Fibroblast of pulmonary artery (primary cell): ENCODE measurements at regions not wholly inside any gene's neighbourhood (a gene's known extent, or its start where the extent isn't known, plus 50 kb on each side); places are given as distances from the start of the nearest gene placed in this dataset.
"Not testable (repeated sequence)": the region's sequence is repeated elsewhere in the genome, so short reads cannot be mapped to it uniquely, and the experiment has no call there.

ENCODE experiments used
- DNase-seq: peaks from one replicate; pipeline ENCODE4 v3.0.0-alpha.2; 2010; ENCODE audit warnings: low read depth
- H3K4me3 ChIP-seq: replicated peaks from 2 replicates; pipeline ENCODE4 v1.5.1; 2011; ENCODE audit warnings: low read depth, mild to moderate bottlenecking, control low read depth, low read length, moderate library complexity
- TF ChIP-seq, protein P1 (sequence below): IDR thresholded peaks from 2 replicates; pipeline ENCODE4 v1.5.1; 2011; ENCODE audit warnings: mild to moderate bottlenecking, control low read depth, low read length, inconsistent platforms; ENCODE audit errors: missing control alignments

DNA sequence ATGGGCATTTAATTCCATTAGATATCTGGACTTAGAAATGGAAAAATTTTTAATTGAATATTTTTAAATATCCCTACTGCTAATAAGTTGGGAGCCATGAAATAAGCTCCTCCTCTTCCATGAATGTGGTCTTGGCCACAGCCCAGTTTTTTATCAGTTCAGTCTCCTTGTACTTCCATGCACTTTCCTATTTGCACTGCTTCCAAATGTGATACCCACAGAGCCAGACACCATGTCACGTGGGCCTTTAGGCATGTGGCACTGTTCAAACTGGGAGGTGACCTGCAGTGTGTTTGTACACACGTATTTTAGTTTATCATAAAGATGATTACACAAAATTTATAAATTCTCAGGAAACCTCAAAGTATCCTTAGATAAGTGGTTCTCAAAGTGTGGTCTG is 80.1 kb upstream of the DGKG start:
- TF ChIP-seq, protein P1, sequence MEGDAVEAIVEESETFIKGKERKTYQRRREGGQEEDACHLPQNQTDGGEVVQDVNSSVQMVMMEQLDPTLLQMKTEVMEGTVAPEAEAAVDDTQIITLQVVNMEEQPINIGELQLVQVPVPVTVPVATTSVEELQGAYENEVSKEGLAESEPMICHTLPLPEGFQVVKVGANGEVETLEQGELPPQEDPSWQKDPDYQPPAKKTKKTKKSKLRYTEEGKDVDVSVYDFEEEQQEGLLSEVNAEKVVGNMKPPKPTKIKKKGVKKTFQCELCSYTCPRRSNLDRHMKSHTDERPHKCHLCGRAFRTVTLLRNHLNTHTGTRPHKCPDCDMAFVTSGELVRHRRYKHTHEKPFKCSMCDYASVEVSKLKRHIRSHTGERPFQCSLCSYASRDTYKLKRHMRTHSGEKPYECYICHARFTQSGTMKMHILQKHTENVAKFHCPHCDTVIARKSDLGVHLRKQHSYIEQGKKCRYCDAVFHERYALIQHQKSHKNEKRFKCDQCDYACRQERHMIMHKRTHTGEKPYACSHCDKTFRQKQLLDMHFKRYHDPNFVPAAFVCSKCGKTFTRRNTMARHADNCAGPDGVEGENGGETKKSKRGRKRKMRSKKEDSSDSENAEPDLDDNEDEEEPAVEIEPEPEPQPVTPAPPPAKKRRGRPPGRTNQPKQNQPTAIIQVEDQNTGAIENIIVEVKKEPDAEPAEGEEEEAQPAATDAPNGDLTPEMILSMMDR, result no peak
- DNase-seq, result no peak
- no peak overlapping the region for H3K4me3 ChIP-seq

- TF ChIP-seq, protein P1, result no peak
- no peak for DNase-seq
- H3K4me3 ChIP-seq, result no peak overlapping the region
These were observed 78.9 kb upstream of the DGKG start for GRCh38 chr3:186440891-186441290.

DNA sequence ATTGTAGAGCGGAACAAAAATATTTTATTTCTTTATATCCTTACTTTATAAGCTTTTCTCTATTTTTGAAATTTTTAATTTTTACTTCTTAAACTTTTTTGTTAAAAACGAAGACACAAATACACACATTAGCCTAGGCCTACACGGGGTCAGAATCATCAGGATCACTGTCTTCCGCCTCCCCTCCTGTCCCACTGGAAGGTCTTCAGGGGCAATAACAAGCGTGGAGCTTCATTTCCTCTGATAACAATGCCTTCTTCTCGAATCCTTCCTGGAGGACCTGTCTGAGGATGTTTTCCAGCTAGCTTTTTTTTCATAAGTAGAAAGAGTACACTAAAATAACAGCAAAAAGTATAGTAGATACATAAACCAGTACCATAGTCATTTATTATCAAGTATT is 77.7 kb upstream of the DGKG start:
- no peak overlapping the region for H3K4me3 ChIP-seq
- TF ChIP-seq, protein P1, result no peak
- no peak for DNase-seq

DNA sequence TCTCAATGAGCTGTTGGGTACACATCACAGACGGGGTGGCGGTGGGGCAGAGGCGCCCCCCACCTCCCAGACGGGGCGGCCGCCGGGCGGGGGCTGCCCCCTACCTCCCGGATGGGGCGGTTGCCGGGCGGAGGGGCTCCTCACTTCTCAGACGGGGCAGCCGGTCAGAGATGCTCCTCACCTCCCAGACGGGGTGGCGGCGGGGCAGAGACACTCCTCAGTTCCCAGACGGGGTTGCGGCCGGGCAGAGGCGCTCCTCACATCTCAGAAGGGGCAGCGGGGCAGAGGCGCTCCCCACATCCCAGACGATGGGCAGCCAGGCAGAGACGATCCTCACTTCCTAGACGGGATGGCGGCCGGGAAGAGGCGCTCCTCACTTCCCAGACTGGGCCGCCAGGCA is 73.3 kb upstream of the DGKG start:
- DNase-seq, H3K4me3 ChIP-seq: not testable (repeated sequence)

- H3K4me3 ChIP-seq, result no peak overlapping the region
- DNase-seq, result no peak
- TF ChIP-seq, protein P1, result no peak
These were observed 71.1 kb upstream of the DGKG start for GRCh38 chr3:186432944-186433732.

- no peak overlapping the region for H3K4me3 ChIP-seq
- no peak for DNase-seq
- TF ChIP-seq, protein P1, result no peak
These were observed 70.2 kb upstream of the DGKG start for GRCh38 chr3:186432189-186432588.

DNA sequence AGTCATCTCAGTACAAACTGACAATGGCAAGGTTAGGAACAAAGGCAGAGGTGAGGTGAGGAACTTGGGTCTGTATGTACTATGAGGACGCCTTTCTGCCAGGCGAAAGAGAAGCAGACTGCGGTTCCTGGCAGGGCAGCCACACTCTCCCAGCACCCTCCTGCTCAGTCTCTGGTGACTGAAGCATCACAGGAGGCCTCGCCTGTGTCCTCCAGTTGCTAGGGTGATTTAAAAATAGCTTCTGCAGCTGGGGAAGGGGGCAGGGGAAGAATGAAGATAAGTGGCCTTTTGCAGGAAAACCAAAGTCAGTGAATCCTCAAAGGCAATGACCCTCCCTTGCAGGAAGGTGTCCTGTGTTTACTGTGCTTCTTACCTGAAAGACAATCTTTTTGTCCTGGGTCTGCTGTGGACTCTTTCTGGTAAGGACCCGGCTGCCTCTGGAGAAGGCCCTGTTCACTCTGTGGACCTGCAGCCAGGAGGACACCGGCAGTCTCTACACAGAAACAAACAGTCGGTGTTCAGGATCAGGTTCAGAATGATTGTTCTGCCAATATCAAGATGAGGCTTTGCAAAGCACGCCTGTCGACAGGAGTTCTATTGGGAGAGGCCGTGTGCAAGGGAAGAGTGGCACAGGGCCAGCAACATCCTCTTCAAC is 65.7 kb upstream of the DGKG start:
- DNase-seq, result no peak
- no peak overlapping the region for H3K4me3 ChIP-seq
- TF ChIP-seq, protein P1, result no peak
